Transverse colon (tissue), 4 donors: ENCODE measurements at regions not wholly inside any gene's neighbourhood (a gene's known extent, or its start where the extent isn't known, plus 50 kb on each side); places are given as distances from the start of the nearest gene placed in this dataset.
A peak's percentile ranks its signal among the peaks of the same experiment; 100 is the strongest.

Experiments
- DNase-seq: peaks from one replicate; pipeline ENCODE4 v3.0.0-alpha.2; 2019
- H3K27ac ChIP-seq, 4 donors: fragments of 200-600 bp; sonication (generic); 2 replicates each; pipeline ENCODE4 v1.5.1; 2016 to 2018; ENCODE audit warnings: inconsistent platforms in 4 of 4
- H3K27me3 ChIP-seq: fragments of 200-600 bp; sonication (generic); 2 replicates; pipeline ENCODE4 v1.5.1; 2017; ENCODE audit warnings: inconsistent platforms
- H3K36me3 ChIP-seq, 4 donors: fragments of 200-600 bp; sonication (generic); 2 replicates each; pipeline ENCODE4 v1.5.1; 2017 to 2019; ENCODE audit warnings: inconsistent platforms in 4 of 4
- H3K4me1 ChIP-seq, 4 donors: fragments of 200-600 bp; sonication (generic); 2 replicates each; pipeline ENCODE4 v1.5.1; 2017 to 2020; ENCODE audit warnings: inconsistent platforms in 4 of 4
- H3K4me3 ChIP-seq, 4 donors: fragments of 200-600 bp; sonication (generic); 1 replicate in 1 of 4; 2 replicates in 3 of 4; pipeline versions ENCODE4 v1.5.1 to v1.6.1; 2017 to 2019; ENCODE audit warnings: inconsistent platforms in 4 of 4
- H3K9me3 ChIP-seq, 2 donors: fragments of 200-600 bp; sonication (generic); 2 replicates each; pipeline ENCODE4 v1.5.1; 2017 to 2019; ENCODE audit warnings: inconsistent platforms in 2 of 2
- CTCF ChIP-seq, 5 experiments: fragments of 200-600 bp in 3 of 5; fragments of 450-650 bp in 2 of 5; sonication (generic) in 3 of 5; IDR thresholded peaks; 1 replicate in 2 of 5; 2 replicates in 3 of 5; pipeline ENCODE4 v1.5.1; 2016 to 2017; ENCODE audit warnings: antibody characterized with exemption in 5 of 5, inconsistent platforms in 3 of 5, mild to moderate bottlenecking in 2 of 5, moderate library complexity in 1 of 5
- EP300 ChIP-seq: sonication (generic); formaldehyde crosslinking; IDR thresholded peaks from one replicate; pipeline ENCODE4 v1.6.1; 2017; ENCODE audit warnings: antibody characterized with exemption, low read depth
- POLR2A ChIP-seq: fragments of 450-650 bp; IDR thresholded peaks from one replicate; pipeline ENCODE4 v1.6.1; 2016; ENCODE audit warnings: antibody characterized with exemption, mild to moderate bottlenecking, moderate library complexity
- POLR2AphosphoS5 ChIP-seq, 3 donors: sonication (generic); formaldehyde crosslinking; IDR thresholded peaks; one replicate each; pipeline ENCODE4 v1.6.1; 2016; ENCODE audit warnings: antibody characterized with exemption in 3 of 3
- WGBS, 2 donors: methylation state at CpG; one replicate each; pipeline ENCODE4 v1.1.5; 2018; ENCODE audit warnings: low coverage in 1 of 2; 5-methylcytosine and 5-hydroxymethylcytosine counted together
- in situ Hi-C, 4 donors: fragments of 200-750 bp; cut with MboI; loops; one replicate each; pipeline versions ENCODE4 v1.15.0 to v1.15.1; 2017; ENCODE audit warnings: low sequenced_read_pairs in 3 of 4, low pct_ligation_motif_present in 1 of 4, low pct_unique_long_range_greater_than_20kb in 1 of 4
- intact Hi-C: fragments of 100-400 bp; cut with DNase I; formaldehyde crosslinking; loops from one replicate; pipeline ENCODE4 v1.15.1; 2023; ENCODE audit warnings: low total_unique reads

DNA sequence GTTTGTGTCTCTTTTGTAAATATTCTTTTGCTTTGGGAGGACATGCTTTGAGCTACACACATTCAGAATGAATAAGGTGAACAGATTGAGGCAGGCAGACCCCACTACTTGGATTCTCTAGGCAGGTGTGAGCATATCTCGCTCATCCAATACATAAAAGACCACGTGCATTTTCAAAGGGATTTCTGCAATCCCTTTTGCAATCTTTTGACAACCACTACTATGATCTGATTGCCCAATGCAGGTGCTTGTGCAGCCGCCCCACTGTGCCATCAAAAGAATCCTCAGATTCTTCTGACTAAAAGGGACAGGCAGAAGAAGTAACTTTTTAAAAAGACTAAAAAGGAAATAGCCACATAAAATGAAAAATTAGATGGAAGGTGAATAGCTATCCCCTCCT is 341.4 kb downstream of the BMP4 start:
- Histone ChIP-seq H3K36me3 (no peaks in the 10 kb centered on the region), H3K4me1 (peaks cover 0 to 13% (median 5%) of the 10 kb centered on the region in 4 donors), H3K4me3 (no peak overlapping the region), H3K27me3 (no peaks in the 10 kb centered on the region), H3K27ac (no peak overlapping the region), H3K9me3 (no peaks in the 10 kb centered on the region)
- in situ Hi-C loops = no loop called here
- intact Hi-C loops = no loop called here
- no peak for TF ChIP-seq CTCF (IDR thresholded peaks at IDR 0.05)
- TF ChIP-seq POLR2AphosphoS5 (IDR thresholded peaks at IDR 0.05) = no peak
- no peak for TF ChIP-seq POLR2A
- TF ChIP-seq EP300 = no peak
- no peak for DNase-seq
- 83 to 100% methylated on average over 1 to 3 of the region's 3 CpGs for WGBS, 2 donors

- no peaks in the 10 kb centered on the region for H3K9me3 ChIP-seq
- in situ Hi-C loops (no loop called here), intact Hi-C loops (no loop called here)
- H3K27ac ChIP-seq = peak overlapping the region in 3 of 4 donors; percentile 31 to 65 (median 46)
- peak; percentile 13 for DNase-seq
- TF ChIP-seq POLR2AphosphoS5 (IDR thresholded peaks at IDR 0.05) = no peak
- TF ChIP-seq EP300 = no peak
- TF ChIP-seq CTCF (IDR thresholded peaks at IDR 0.05) = no peak
- TF ChIP-seq POLR2A = no peak
- H3K27me3 ChIP-seq = no peaks in the 10 kb centered on the region
- H3K36me3 ChIP-seq = no peaks in the 10 kb centered on the region
- WGBS, 2 donors = 22 to 42% methylated on average over 10 to 12 of the region's 12 CpGs
- peaks cover 0 to 14% (median 5%) of the 10 kb centered on the region in 4 donors for H3K4me1 ChIP-seq
- H3K4me3 ChIP-seq = peak overlapping the region in 1 of 4 donors; percentile 7
These were observed 343.0 kb downstream of the BMP4 start for GRCh38 chr14:53613404-53614253.

DNA sequence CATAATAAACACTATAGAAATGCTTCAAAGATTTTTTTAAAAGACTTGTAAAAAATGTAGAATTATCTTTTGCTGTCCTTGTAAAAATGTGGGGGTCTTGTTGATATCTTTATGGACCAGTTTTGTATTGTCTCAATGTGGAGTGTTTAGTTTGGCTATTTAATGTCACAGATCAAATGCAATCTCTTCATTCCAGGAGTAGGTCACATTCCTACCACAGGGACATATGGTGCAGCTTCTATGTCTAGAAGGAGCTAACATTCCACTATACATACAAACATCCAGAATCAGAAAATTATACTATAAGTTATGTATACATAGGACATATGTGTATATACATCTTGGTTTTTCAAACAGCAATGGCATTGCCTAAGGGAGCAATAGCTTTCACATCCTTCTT is 345.7 kb downstream of the BMP4 start:
- Histone ChIP-seq H3K27me3 (no peaks in the 10 kb centered on the region), H3K4me3 (no peak overlapping the region), H3K9me3 (no peaks in the 10 kb centered on the region), H3K27ac (no peak overlapping the region), H3K36me3 (no peaks in the 10 kb centered on the region), H3K4me1 (peaks cover 0 to 18% (median 5%) of the 10 kb centered on the region in 4 donors)
- no peak for DNase-seq
- intact Hi-C loops (no loop called here), in situ Hi-C loops (no loop called here)
- TF ChIP-seq POLR2AphosphoS5 (IDR thresholded peaks at IDR 0.05) = no peak
- no peak for TF ChIP-seq CTCF (IDR thresholded peaks at IDR 0.05)
- TF ChIP-seq POLR2A = no peak
- no peak for TF ChIP-seq EP300

GRCh38 chr14:53609009-53609408 is 347.6 kb downstream of the BMP4 start:
- no peaks in the 10 kb centered on the region for H3K9me3 ChIP-seq
- no peak overlapping the region for H3K4me3 ChIP-seq
- TF ChIP-seq POLR2A (no peak), EP300 (no peak), CTCF (IDR thresholded peaks at IDR 0.05) (no peak), POLR2AphosphoS5 (IDR thresholded peaks at IDR 0.05) (no peak)
- peaks cover 0 to 11% (median 5%) of the 10 kb centered on the region in 4 donors for H3K4me1 ChIP-seq
- no peak for DNase-seq
- in situ Hi-C loops = no loop called here
- peak overlapping the region in 1 of 4 donors; percentile 1 for H3K27ac ChIP-seq
- 57 to 67% methylated on average over 1 of the region's 1 CpG for WGBS, 2 donors
- no peaks in the 10 kb centered on the region for H3K36me3 ChIP-seq
- no peaks in the 10 kb centered on the region for H3K27me3 ChIP-seq
- intact Hi-C loops = no loop called here
